Uterus (tissue), 2 donors: ENCODE measurements at regions not wholly inside any gene's neighbourhood (a gene's known extent, or its start where the extent isn't known, plus 50 kb on each side); places are given as distances from the start of the nearest gene placed in this dataset.

Source experiments
- CTCF ChIP-seq, 4 experiments: fragments of 200-600 bp in 2 of 4; fragments of 450-650 bp in 2 of 4; sonication (generic) in 2 of 4; IDR thresholded peaks; one replicate each; pipeline ENCODE4 v1.5.1; 2016 to 2019; ENCODE audit warnings: antibody characterized with exemption in 4 of 4, mild to moderate bottlenecking in 2 of 4, moderate library complexity in 1 of 4
- POLR2A ChIP-seq, 2 donors: fragments of 450-650 bp; IDR thresholded peaks; one replicate each; pipeline ENCODE4 v1.6.1; 2016; ENCODE audit warnings: antibody characterized with exemption in 2 of 2, mild to moderate bottlenecking in 1 of 2, moderate library complexity in 1 of 2

GRCh38 chr1:229079016-229079595 is 191.8 kb upstream of the RAB4A start:
- TF ChIP-seq CTCF (IDR thresholded peaks at IDR 0.05) (no peak), POLR2A (IDR thresholded peaks at IDR 0.05) (no peak)
